NT2/D1 (cell line): ENCODE measurements at regions not wholly inside any gene's neighbourhood (a gene's known extent, or its start where the extent isn't known, plus 50 kb on each side); places are given as distances from the start of the nearest gene placed in this dataset.
"Not testable (repeated sequence)": the region's sequence is repeated elsewhere in the genome, so short reads cannot be mapped to it uniquely, and the experiment has no call there.

Source experiments
- DNase-seq: peaks from one replicate; pipeline ENCODE4 v3.0.0-alpha.2; 2011; ENCODE audit warnings: low read depth, low spot score
- H3K27me3 ChIP-seq: 2 replicates; pipeline ENCODE4 v1.6.0; 2011; ENCODE audit warnings: mild to moderate bottlenecking; ENCODE audit not compliant: insufficient read length, insufficient read depth
- H3K36me3 ChIP-seq: 2 replicates; pipeline ENCODE4 v1.6.1; 2011; ENCODE audit warnings: mild to moderate bottlenecking, low read length, mixed read lengths; ENCODE audit not compliant: insufficient read depth, insufficient read length
- H3K4me1 ChIP-seq: 2 replicates; pipeline ENCODE4 v1.5.1; 2011; ENCODE audit not compliant: insufficient read depth, insufficient read length
- H3K4me3 ChIP-seq: 2 replicates; pipeline ENCODE4 v1.5.1; 2011; ENCODE audit warnings: low read depth; ENCODE audit not compliant: insufficient read length
- H3K9ac ChIP-seq: 2 replicates; pipeline ENCODE4 v1.6.0; 2011; ENCODE audit warnings: low read depth; ENCODE audit not compliant: insufficient read length
- H3K9me3 ChIP-seq: 2 replicates; pipeline ENCODE4 v1.5.1; 2011; ENCODE audit warnings: mild to moderate bottlenecking, low read length; ENCODE audit not compliant: insufficient read depth
- SUZ12 ChIP-seq: IDR thresholded peaks from 2 replicates; pipeline ENCODE4 v1.6.1; 2011; ENCODE audit not compliant: insufficient read length, insufficient read depth; ENCODE audit errors: extremely low read depth
- YY1 ChIP-seq: IDR thresholded peaks from 2 replicates; pipeline ENCODE4 v1.6.1; 2011; ENCODE audit not compliant: insufficient read length, insufficient read depth
- ZNF274 ChIP-seq: IDR thresholded peaks from 2 replicates; pipeline ENCODE4 v1.6.1; 2011; ENCODE audit warnings: mild to moderate bottlenecking, low read depth, low read length

- no peak overlapping the region for H3K9ac ChIP-seq
- no peaks in the 10 kb centered on the region for H3K4me1 ChIP-seq
- H3K9me3 ChIP-seq: no peaks in the 10 kb centered on the region
- TF ChIP-seq SUZ12 (no peak), YY1 (no peak), ZNF274 (no peak)
- no peaks in the 10 kb centered on the region for H3K27me3 ChIP-seq
- DNase-seq: no peak
- no peak overlapping the region for H3K4me3 ChIP-seq
- H3K36me3 ChIP-seq: no peaks in the 10 kb centered on the region
These were observed 303.5 kb downstream of the NEBL start for GRCh38 chr10:20593649-20594048.

GRCh38 chr10:20582041-20582440 lies 315.1 kb downstream of the NEBL start:
- no peak overlapping the region for H3K9ac ChIP-seq
- peaks cover 14% of the 10 kb centered on the region for H3K9me3 ChIP-seq
- H3K4me3 ChIP-seq: no peak overlapping the region
- no peaks in the 10 kb centered on the region for H3K27me3 ChIP-seq
- H3K36me3 ChIP-seq: no peaks in the 10 kb centered on the region
- TF ChIP-seq SUZ12: no peak
- TF ChIP-seq YY1: no peak
- no peak for TF ChIP-seq ZNF274
- H3K4me1 ChIP-seq: no peaks in the 10 kb centered on the region
- no peak for DNase-seq

DNA sequence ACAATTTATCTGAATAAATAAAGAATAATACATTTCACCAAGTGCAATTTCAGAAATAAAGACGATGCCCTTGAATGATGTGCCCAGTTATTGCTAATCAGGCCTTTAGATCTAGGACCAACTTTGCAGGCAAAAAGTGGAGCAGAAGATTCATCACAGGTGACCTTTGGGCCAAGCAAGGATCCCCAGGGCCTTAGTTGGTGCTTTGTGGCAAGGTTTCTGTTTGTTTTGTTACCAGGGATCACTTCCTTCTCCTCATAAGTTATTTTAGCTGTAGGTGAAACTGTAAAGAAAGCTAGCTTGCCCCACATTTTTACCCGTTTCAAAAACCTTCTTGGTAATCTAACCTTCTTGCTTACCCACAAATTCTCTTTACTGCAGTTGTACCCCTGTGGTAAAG lies 323.2 kb downstream of the NEBL start:
- H3K4me3 ChIP-seq: no peak overlapping the region
- H3K4me1 ChIP-seq: no peaks in the 10 kb centered on the region
- no peaks in the 10 kb centered on the region for H3K9me3 ChIP-seq
- H3K36me3 ChIP-seq: no peaks in the 10 kb centered on the region
- DNase-seq: no peak
- H3K9ac ChIP-seq: no peak overlapping the region
- TF ChIP-seq SUZ12 (no peak), YY1 (no peak), ZNF274 (no peak)
- H3K27me3 ChIP-seq: no peaks in the 10 kb centered on the region

DNA sequence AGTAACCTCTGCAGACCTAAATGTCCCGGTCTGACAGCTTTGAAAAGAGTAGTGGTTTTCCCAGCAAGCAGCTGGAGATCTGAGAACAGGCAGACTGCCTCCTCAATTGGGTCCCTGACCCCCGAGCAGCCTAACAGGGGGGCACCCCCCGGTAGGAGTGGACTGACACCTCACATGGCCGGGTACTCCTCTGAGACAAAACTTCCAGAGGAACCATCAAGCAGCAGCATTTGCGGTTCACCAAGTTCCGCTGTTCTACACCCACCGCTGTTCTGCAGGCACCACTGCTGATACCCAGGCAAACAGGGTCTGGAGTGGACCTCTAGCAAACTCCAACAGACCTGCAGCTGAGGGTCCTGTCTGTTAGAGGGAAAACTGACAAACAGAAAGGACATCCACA lies 341.1 kb downstream of the NEBL start:
- H3K9ac ChIP-seq, DNase-seq, H3K4me1 ChIP-seq, H3K36me3 ChIP-seq, H3K27me3 ChIP-seq, H3K9me3 ChIP-seq, H3K4me3 ChIP-seq: not testable (repeated sequence)

DNA sequence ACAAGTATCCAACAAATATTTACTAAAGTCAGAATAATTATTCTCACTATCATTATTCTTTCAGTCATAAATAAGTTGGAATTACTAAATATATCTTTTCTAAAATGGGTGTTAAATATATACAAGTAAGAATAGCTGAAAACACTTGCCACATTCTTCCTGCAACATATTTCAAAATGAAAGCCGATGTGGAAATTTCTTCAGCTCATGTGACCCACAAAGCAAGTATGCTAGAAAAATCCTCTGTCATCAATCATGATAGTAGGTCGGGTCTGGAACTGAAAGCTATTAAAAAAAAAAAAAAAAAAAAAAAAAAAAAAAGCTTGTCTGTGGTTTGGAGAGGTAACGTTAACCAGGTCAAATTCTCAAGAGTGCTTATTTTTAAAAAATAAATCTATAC lies 344.7 kb downstream of the NEBL start:
- no peak for DNase-seq
- no peak overlapping the region for H3K9ac ChIP-seq
- no peaks in the 10 kb centered on the region for H3K9me3 ChIP-seq
- H3K36me3 ChIP-seq: no peaks in the 10 kb centered on the region
- no peak overlapping the region for H3K4me3 ChIP-seq
- no peak for TF ChIP-seq YY1
- TF ChIP-seq ZNF274: no peak
- no peak for TF ChIP-seq SUZ12
- no peaks in the 10 kb centered on the region for H3K27me3 ChIP-seq
- H3K4me1 ChIP-seq: no peaks in the 10 kb centered on the region

DNA sequence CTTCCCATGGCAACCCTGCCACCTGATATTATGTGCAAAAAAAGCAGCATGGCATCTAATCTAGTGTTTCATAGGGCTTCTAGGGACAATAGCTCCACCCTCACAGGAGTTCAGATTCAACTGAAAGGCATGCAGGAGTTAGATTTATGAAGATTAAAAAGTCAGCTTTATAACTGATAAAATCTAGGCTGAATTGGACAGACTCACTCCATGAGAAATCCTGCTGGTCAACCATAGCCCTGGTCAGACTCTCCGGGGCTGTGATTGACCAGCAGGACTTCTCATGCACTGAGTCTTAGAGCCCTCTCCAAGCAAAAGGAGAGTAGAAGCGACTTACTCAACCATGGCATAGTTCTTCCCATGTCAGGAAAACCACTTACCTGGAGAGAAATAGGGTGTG lies 345.4 kb downstream of the NEBL start:
- TF ChIP-seq ZNF274 (no peak), SUZ12 (no peak), YY1 (no peak)
- Histone ChIP-seq H3K9me3 (no peaks in the 10 kb centered on the region), H3K4me1 (no peaks in the 10 kb centered on the region), H3K9ac (no peak overlapping the region), H3K27me3 (no peaks in the 10 kb centered on the region), H3K36me3 (no peaks in the 10 kb centered on the region), H3K4me3 (no peak overlapping the region)
- DNase-seq: no peak

DNA sequence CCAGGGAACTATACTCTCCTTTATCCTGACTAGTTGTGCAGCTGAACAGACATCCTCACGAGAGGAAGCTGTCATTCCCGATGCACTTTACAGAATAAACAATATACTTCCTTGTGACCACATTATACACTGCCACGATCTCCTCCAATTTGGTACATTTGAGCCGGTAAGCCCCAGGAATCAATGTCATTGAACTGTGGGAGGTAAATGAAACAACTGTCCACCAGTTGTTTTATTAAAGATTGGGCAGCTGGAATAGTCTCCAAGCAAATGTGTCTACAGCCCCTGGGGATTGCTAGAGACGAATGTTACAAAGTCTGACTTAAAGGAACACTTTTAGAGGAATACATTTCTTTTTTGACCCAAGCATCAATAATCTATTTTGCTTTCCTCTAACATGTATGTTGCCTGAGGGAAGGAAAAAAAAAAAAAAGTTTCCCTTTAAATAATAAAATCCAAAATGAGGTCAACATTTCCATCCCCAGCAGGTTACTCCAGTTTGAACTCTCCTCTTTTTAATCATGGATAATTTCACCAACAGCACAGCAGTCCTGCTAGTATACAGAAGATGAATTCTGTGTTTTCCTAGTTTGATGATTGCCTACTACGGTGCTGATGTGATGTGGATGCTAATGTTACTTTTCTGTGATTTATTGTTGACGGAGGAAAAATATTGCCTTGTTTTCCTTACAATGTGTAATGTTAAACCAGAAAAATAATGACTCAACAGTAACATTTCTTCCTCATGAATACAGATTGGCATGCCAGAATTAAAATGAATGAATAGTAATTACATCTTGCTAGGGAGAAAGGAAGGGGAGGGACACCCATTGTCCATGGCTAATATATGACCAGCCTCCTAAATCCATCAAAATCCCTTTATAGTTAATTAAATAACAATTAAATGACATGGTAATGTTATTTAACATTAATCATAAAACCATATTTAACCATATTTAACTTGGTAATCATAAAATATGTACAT lies 360.9 kb downstream of the NEBL start:
- Histone ChIP-seq H3K9me3 (no peaks in the 10 kb centered on the region), H3K9ac (no peak overlapping the region), H3K4me1 (no peaks in the 10 kb centered on the region), H3K27me3 (no peaks in the 10 kb centered on the region), H3K36me3 (no peaks in the 10 kb centered on the region), H3K4me3 (no peak overlapping the region)
- TF ChIP-seq SUZ12: no peak
- TF ChIP-seq ZNF274: no peak
- TF ChIP-seq YY1: no peak
- no peak for DNase-seq

DNA sequence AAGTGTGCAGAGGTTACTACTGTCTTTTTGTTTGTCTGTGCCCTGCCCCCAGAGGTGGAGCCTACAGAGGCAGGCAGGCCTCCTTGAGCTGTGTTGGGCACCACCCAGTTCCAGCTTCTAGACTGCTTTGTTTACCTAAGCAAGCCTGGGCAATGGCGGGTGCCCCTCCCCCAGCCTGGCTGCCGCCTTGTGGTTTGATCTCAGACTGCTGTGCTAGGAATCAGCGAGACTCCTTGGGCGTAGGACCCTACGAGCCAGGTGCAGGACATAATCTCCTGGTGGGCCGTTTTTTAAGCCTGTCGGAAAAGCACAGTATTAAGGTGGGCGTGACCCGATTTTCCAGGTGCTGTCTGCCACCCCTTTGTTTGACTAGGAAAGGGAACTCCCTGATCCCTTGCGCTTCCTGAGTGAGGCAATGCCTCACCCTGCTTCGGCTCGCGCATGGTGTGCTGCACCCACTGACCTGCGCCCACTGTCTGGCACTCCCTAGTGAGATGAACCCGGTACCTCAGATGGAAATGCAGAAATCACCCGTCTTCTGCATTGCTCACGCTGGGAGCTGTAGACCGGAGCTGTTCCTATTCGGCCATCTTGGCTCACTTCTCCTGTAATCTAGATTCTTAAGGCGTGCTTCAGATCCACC lies 365.7 kb downstream of the NEBL start:
- not testable (repeated sequence) for H3K9ac ChIP-seq, H3K27me3 ChIP-seq, H3K4me3 ChIP-seq, H3K4me1 ChIP-seq, H3K36me3 ChIP-seq, H3K9me3 ChIP-seq
- DNase-seq: peak; percentile 16
